Testis (tissue), 2 donors: ENCODE measurements at regions not wholly inside any gene's neighbourhood (a gene's known extent, or its start where the extent isn't known, plus 50 kb on each side); places are given as distances from the start of the nearest gene placed in this dataset.

Experiments used
- POLR2A ChIP-seq: fragments of 450-650 bp; IDR thresholded peaks from one replicate; pipeline ENCODE4 v1.6.1; 2017; ENCODE audit warnings: antibody characterized with exemption, mild to moderate bottlenecking, moderate library complexity
- TF ChIP-seq, protein P1 (sequence below), 3 experiments: fragments of 450-650 bp in 2 of 3; fragments of 200-600 bp in 1 of 3; sonication (generic) in 1 of 3; IDR thresholded peaks; one replicate each; pipeline ENCODE4 v1.5.1; 2016 to 2019; ENCODE audit warnings: antibody characterized with exemption in 3 of 3, mild to moderate bottlenecking in 2 of 3, moderate library complexity in 1 of 3

DNA sequence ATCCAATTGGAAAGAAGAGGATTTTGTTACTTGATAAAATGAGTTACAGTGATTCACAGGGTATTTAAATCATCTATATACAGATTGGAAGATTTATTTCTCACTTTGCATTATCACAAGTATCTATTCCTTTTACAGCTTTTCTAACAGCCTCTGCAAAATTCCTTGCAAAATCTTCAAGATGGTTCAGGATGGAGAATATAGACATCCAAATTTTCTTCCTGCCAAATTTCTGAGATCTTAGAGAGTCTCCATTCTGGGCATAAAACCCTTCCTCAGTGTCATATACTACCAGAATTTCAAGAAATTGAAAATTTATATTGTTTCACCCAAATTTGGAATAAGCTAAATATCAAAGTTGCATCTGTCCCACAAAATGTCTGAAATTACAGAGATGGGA, 259.1 kb upstream of the FAM174A start:
- TF ChIP-seq, protein P1, sequence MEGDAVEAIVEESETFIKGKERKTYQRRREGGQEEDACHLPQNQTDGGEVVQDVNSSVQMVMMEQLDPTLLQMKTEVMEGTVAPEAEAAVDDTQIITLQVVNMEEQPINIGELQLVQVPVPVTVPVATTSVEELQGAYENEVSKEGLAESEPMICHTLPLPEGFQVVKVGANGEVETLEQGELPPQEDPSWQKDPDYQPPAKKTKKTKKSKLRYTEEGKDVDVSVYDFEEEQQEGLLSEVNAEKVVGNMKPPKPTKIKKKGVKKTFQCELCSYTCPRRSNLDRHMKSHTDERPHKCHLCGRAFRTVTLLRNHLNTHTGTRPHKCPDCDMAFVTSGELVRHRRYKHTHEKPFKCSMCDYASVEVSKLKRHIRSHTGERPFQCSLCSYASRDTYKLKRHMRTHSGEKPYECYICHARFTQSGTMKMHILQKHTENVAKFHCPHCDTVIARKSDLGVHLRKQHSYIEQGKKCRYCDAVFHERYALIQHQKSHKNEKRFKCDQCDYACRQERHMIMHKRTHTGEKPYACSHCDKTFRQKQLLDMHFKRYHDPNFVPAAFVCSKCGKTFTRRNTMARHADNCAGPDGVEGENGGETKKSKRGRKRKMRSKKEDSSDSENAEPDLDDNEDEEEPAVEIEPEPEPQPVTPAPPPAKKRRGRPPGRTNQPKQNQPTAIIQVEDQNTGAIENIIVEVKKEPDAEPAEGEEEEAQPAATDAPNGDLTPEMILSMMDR (IDR thresholded peaks at IDR 0.05) = no peak
- TF ChIP-seq POLR2A = no peak
